ENCODE measurements at regions not wholly inside any gene's neighbourhood (a gene's known extent, or its start where the extent isn't known, plus 50 kb on each side); places are given as distances from the start of the nearest gene placed in this dataset.

DNA sequence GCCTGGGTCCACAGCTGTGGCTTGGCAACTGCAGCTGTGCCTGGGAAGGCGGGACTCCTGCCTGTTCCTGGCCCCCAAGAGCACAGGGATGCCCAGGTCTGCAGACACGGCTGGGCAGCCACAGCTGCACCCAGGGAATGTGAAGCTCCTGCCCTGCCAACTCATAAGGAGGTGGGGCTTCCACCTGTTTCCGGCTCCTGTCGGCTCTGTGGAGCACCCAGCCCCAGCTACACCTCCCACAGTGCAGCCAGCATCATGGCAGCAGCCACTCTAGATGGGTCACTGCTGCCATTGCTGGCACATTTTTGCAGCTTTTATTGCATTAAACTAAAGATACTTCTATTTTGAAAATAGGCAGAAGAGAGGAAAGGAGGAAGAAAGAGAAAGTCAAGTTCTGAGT, 207.9 kb downstream of the SAMD5 start:
- FAIRE-seq = no peak
- CTCF ChIA-PET = no interaction called here
- TF ChIP-seq RCOR1 (IDR thresholded peaks at IDR 0.05; ENCODE audit: low read depth, low read length) (no peak), SMC3 (IDR thresholded peaks at IDR 0.05) (no peak), JUNB (IDR thresholded peaks at IDR 0.05) (no peak), NFE2L2 (conservative IDR thresholded peaks at IDR 0.05; ENCODE audit: low read length) (no peak), HOXB13 (CRISPR knock-in tag; IDR thresholded peaks at IDR 0.05; ENCODE audit: low read depth) (no peak), MAFK (IDR thresholded peaks at IDR 0.05; ENCODE audit: partially characterized antibody) (no peak), RNF2 (IDR thresholded peaks at IDR 0.05; ENCODE audit: borderline replicate concordance, low read depth) (no peak), ATOH8 (CRISPR knock-in tag; IDR thresholded peaks at IDR 0.05; ENCODE audit: low read depth) (no peak), EP300 (IDR thresholded peaks at IDR 0.05) (no peak), FOSB (CRISPR knock-in tag; IDR thresholded peaks at IDR 0.05) (no peak), FOSL2 (IDR thresholded peaks at IDR 0.05) (no peak), FOSL2 (CRISPR knock-in tag; IDR thresholded peaks at IDR 0.05) (no peak), HES2 (IDR thresholded peaks at IDR 0.05) (no peak), EHF (CRISPR knock-in tag; IDR thresholded peaks at IDR 0.05) (no peak)
- ATAC-seq = no peak
- no peak overlapping the region for H3K4me3 ChIP-seq
- WGBS (ENCODE audit: missing lambda C conversion rate) = 40% methylated on average over 1 of the region's 4 CpGs
- H3K9me3 ChIP-seq = no peaks in the 10 kb centered on the region
- POLR2A ChIA-PET = no interaction called here
- H3K27ac ChIP-seq = no peak overlapping the region
- DNase-seq (ENCODE audit: low read depth in 1 of 2, low spot score in 1 of 2) = no peak
- no peaks in the 10 kb centered on the region for H3K4me1 ChIP-seq
- no peak overlapping the region for H3K4me2 ChIP-seq

DNA sequence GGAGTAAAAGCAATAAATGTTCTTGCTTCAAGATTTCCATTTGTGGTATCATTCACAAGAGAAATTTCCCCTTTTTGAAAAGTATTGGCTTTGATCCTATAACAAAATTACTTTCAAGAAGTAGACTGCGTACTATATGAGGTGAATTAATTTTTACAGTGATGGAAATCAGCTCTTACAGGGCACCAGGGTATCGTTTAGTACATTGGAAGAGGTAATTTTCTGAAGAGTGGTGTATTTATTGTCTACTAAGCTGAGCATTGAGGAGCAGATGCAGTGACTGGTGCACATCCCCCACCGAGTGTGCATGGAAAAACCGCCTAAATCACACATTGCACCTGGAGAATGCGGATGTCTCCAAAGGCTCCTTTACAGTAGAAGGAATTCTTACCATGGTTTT, 209.5 kb downstream of the SAMD5 start:
- Histone ChIP-seq H3K4me2 (no peak overlapping the region), H3K4me3 (no peak overlapping the region), H3K27ac (no peak overlapping the region), H3K4me1 (no peaks in the 10 kb centered on the region), H3K9me3 (no peaks in the 10 kb centered on the region)
- TF ChIP-seq, protein P1, sequence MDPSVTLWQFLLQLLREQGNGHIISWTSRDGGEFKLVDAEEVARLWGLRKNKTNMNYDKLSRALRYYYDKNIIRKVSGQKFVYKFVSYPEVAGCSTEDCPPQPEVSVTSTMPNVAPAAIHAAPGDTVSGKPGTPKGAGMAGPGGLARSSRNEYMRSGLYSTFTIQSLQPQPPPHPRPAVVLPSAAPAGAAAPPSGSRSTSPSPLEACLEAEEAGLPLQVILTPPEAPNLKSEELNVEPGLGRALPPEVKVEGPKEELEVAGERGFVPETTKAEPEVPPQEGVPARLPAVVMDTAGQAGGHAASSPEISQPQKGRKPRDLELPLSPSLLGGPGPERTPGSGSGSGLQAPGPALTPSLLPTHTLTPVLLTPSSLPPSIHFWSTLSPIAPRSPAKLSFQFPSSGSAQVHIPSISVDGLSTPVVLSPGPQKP (IDR thresholded peaks at IDR 0.05; ENCODE audit: low read depth, low read length) = no peak
- no peak for TF ChIP-seq CBX2 (IDR thresholded peaks at IDR 0.05; ENCODE audit: borderline replicate concordance, low read depth)
- TF ChIP-seq POLR2AphosphoS2 (conservative IDR thresholded peaks at IDR 0.05; ENCODE audit: low read length) = no peak
- no peak for TF ChIP-seq EP300 (IDR thresholded peaks at IDR 0.05)
- no peak for TF ChIP-seq SREBF2 (IDR thresholded peaks at IDR 0.05)
- TF ChIP-seq RARB (CRISPR knock-in tag; IDR thresholded peaks at IDR 0.05) = no peak
- no peak for TF ChIP-seq CHD2 (IDR thresholded peaks at IDR 0.05; ENCODE audit: low read length, partially characterized antibody)
- TF ChIP-seq EHF (CRISPR knock-in tag; IDR thresholded peaks at IDR 0.05) = no peak
- TF ChIP-seq FOXS1 (CRISPR knock-in tag; IDR thresholded peaks at IDR 0.05) = no peak
- TF ChIP-seq ZNF302 (CRISPR knock-in tag; IDR thresholded peaks at IDR 0.05) = no peak
- TF ChIP-seq NR3C1 (IDR thresholded peaks at IDR 0.05) = no peak
- TF ChIP-seq HOXB13 (CRISPR knock-in tag; IDR thresholded peaks at IDR 0.05; ENCODE audit: low read depth) = no peak
- TF ChIP-seq MAZ (IDR thresholded peaks at IDR 0.05; ENCODE audit: borderline replicate concordance, low read depth, low read length) = no peak
- no peak for TF ChIP-seq HDAC2 (IDR thresholded peaks at IDR 0.05)
- no peak for TF ChIP-seq ZSCAN20 (CRISPR knock-in tag; IDR thresholded peaks at IDR 0.05)
- TF ChIP-seq ZFP36 (IDR thresholded peaks at IDR 0.05; ENCODE audit: borderline replicate concordance, partially characterized antibody) = no peak
- no peak for TF ChIP-seq CHD4 (IDR thresholded peaks at IDR 0.05; ENCODE audit: borderline replicate concordance)
- 46% methylated on average over 5 of the region's 5 CpGs for WGBS (ENCODE audit: missing lambda C conversion rate)
- no peak for FAIRE-seq
- ChIA-PET POLR2A (no interaction called here), CTCF (no interaction called here)
- no peak for DNase-seq (ENCODE audit: low read depth in 1 of 2, low spot score in 1 of 2)
- ATAC-seq = no peak
